SJCRH30 (cell line): ENCODE measurements at regions not wholly inside any gene's neighbourhood (a gene's known extent, or its start where the extent isn't known, plus 50 kb on each side); places are given as distances from the start of the nearest gene placed in this dataset.

Experiments used
- DNase-seq, 2 experiments: peaks; one replicate each; pipeline ENCODE4 v3.0.0-alpha.2; 2015 to 2020
- H3K27ac ChIP-seq: fragments of 250-450 bp; sonication (Bioruptor Pico); 2 replicates; pipeline ENCODE4 v1.5.1; 2020; ENCODE audit warnings: mild to moderate bottlenecking, moderate library complexity
- H3K27me3 ChIP-seq: fragments of 250-450 bp; sonication (Bioruptor Pico); 2 replicates; pipeline ENCODE4 v1.5.1; 2020; ENCODE audit warnings: mild to moderate bottlenecking, moderate library complexity
- H3K36me3 ChIP-seq: fragments of 250-450 bp; sonication (Bioruptor Pico); 2 replicates; pipeline ENCODE4 v1.5.1; 2020; ENCODE audit warnings: mild to moderate bottlenecking, moderate library complexity
- H3K4me1 ChIP-seq: fragments of 250-450 bp; sonication (Bioruptor Pico); 2 replicates; pipeline ENCODE4 v1.5.1; 2020; ENCODE audit warnings: mild to moderate bottlenecking, moderate library complexity
- H3K4me3 ChIP-seq: fragments of 250-450 bp; sonication (Bioruptor Pico); 2 replicates; pipeline ENCODE4 v1.5.1; 2020; ENCODE audit warnings: mild to moderate bottlenecking, moderate library complexity
- H3K9me3 ChIP-seq: fragments of 250-450 bp; sonication (Bioruptor Pico); replicated peaks from 2 replicates; pipeline ENCODE4 v1.5.1; 2020; ENCODE audit warnings: mild to moderate bottlenecking, moderate library complexity

DNA sequence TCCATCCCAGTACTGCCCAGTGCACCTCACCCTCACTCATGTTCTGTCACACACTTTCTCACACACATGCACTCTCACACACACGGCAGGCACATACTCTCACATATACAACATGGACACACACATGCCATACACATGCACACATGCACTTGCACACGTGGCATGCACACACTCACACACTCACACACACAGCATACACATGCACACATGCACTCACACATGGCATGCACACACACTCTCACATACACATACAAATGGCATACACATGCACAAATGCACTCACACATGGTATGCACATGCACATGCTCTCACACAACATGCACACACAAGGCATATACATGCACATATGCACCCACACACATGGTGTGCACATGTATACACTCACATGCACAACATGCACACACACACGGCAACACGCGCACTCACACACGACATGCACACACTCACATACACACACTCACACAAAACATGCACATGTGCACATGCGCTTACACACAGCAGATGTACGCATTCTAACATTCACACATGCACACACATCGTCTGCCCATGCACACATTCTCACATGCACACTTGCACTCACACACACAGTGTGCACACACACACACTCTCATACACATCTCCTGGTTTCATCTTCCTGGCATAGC is 131.7 kb upstream of the THBS2 start:
- Histone ChIP-seq H3K4me3 (no peak overlapping the region), H3K36me3 (no peaks in the 10 kb centered on the region), H3K27ac (no peak overlapping the region), H3K4me1 (no peaks in the 10 kb centered on the region), H3K27me3 (no peaks in the 10 kb centered on the region), H3K9me3 (no peaks in the 10 kb centered on the region)
- no peak for DNase-seq

- H3K9me3 ChIP-seq: no peaks in the 10 kb centered on the region
- no peaks in the 10 kb centered on the region for H3K4me1 ChIP-seq
- H3K27me3 ChIP-seq: no peaks in the 10 kb centered on the region
- no peak overlapping the region for H3K27ac ChIP-seq
- H3K36me3 ChIP-seq: no peaks in the 10 kb centered on the region
- H3K4me3 ChIP-seq: no peak overlapping the region
- no peak for DNase-seq
Observed at GRCh38 chr6:169384291-169384690, 130.6 kb upstream of the THBS2 start.

GRCh38 chr6:169383265-169383664 is 129.6 kb upstream of the THBS2 start:
- no peaks in the 10 kb centered on the region for H3K4me1 ChIP-seq
- H3K27me3 ChIP-seq: no peaks in the 10 kb centered on the region
- H3K4me3 ChIP-seq: no peak overlapping the region
- H3K27ac ChIP-seq: no peak overlapping the region
- DNase-seq: no peak
- H3K36me3 ChIP-seq: no peaks in the 10 kb centered on the region
- no peaks in the 10 kb centered on the region for H3K9me3 ChIP-seq

DNA sequence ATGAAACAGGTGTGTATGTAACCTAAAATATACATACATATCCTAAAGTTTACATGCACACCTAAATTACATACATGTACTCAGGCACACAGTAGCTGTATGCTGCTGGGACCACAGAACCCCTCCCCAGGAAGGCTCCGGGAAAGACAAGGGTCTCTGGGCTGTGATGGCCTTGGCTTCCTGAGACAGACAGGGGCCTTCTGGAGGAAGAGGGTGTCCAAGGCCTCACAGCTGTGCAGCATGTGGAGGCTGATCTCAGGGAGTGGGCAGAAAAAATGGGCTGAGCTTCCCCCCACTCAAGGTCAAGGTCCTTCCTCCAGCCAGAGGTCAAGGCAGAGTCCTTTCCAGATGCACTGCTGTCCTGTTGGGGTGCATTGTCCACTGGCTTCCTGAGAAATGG is 129.1 kb upstream of the THBS2 start:
- Histone ChIP-seq H3K4me3 (no peak overlapping the region), H3K36me3 (no peaks in the 10 kb centered on the region), H3K9me3 (no peaks in the 10 kb centered on the region), H3K27ac (no peak overlapping the region), H3K27me3 (no peaks in the 10 kb centered on the region), H3K4me1 (no peaks in the 10 kb centered on the region)
- DNase-seq: no peak

DNA sequence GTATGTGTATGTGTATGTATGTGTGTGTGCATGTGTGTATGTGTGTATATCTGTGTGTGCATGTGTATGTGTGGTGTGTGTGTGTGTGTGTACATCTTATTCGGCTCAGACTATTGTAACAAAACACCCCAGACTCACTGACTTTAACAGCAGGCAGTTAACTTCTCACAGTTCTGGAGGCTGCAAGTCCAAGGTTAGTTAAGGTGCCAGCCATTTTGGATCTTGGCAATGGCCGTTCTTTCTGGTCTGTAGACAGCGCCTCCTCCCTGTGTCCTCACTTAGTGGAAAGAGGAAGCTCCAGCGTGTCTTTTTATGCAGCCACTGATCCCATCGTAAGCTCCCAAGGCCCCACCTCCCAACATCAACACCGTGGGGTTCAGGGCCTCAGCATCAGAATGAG is 128.3 kb upstream of the THBS2 start:
- DNase-seq: no peak
- H3K4me3 ChIP-seq: no peak overlapping the region
- no peaks in the 10 kb centered on the region for H3K9me3 ChIP-seq

DNA sequence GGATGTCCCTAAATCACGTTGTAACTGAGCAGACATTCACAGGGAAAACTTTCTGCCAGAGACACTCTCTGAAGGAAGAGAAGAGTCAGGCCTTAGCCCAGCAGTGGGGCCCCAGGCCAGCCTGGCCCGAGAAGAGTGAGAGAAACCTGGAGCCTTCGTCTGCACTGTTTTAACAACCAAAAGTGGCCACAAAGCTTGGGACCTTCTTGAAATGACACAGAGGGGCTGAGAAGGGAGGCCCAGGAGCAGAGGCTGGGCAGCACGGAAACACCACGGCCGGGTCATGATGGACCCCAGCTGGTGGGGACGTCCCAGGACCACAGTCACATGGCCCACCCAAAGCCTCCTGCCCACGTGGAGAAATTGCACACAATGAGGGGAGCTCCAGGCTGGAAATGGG is 126.8 kb upstream of the THBS2 start:
- H3K27ac ChIP-seq: no peak overlapping the region
- H3K9me3 ChIP-seq: 0 out of 2 replicates have a peak, but pooled peaks cover 6% of the 10 kb centered on the region
- H3K4me1 ChIP-seq: no peaks in the 10 kb centered on the region
- no peak overlapping the region for H3K4me3 ChIP-seq
- H3K27me3 ChIP-seq: no peaks in the 10 kb centered on the region
- DNase-seq: no peak
- no peaks in the 10 kb centered on the region for H3K36me3 ChIP-seq

More for the DNA sequence above, 128.3 kb upstream of the THBS2 start:
- Histone ChIP-seq H3K27ac (no peak overlapping the region), H3K27me3 (no peaks in the 10 kb centered on the region), H3K4me1 (no peaks in the 10 kb centered on the region), H3K36me3 (no peaks in the 10 kb centered on the region)

GRCh38 chr6:169379495-169380070 is 125.9 kb upstream of the THBS2 start:
- Histone ChIP-seq H3K36me3 (no peaks in the 10 kb centered on the region), H3K9me3 (0 out of 2 replicates have a peak, but pooled peaks cover 7% of the 10 kb centered on the region)
- DNase-seq: peak in 1 of 2 experiments; percentile 26

DNA sequence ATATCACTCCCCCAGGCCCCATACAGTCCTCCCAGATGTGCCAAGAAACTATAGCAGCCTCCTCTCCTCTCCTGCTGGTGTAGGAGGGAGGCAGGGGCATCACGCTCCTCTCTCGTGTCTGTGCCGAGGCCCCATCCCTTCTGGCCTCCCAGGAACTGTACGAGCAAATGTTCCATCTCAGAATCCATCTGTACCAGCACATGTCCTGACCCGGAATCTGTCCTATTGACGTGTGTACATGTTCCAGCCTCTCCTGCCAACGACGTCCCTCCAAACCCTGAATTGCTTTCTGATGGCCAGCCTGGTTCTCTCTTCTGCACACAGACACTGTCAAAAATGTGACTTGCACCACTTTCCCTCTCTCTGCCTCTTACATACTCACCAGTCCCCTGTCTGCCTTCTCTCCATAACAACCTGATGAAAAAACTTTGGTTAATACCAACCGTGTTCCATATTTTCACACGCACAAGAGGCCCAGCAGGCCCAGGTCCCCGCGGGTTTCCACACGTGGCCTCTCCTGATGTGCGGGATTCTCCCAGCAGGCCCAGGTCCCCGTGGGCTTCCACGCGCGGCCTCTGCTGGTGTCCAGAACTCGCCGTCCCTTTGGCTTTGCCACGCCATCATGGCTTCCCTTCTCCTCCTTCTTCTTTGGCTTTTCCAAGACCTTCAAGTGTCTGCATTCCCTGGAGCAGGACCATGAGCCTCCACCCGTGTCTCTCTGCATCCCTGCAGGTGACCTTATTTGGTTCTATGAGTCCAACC is 125.2 kb upstream of the THBS2 start:
- H3K9me3 ChIP-seq: 0 out of 2 replicates have a peak, but pooled peaks cover 7% of the 10 kb centered on the region
- no peak for DNase-seq
- no peaks in the 10 kb centered on the region for H3K4me1 ChIP-seq
- H3K36me3 ChIP-seq: no peaks in the 10 kb centered on the region
- H3K4me3 ChIP-seq: no peak overlapping the region
- H3K27ac ChIP-seq: no peak overlapping the region
- no peaks in the 10 kb centered on the region for H3K27me3 ChIP-seq

More at GRCh38 chr6:169379495-169380070, 125.9 kb upstream of the THBS2 start:
- Histone ChIP-seq H3K4me3 (no peak overlapping the region), H3K4me1 (no peaks in the 10 kb centered on the region), H3K27me3 (no peaks in the 10 kb centered on the region), H3K27ac (no peak overlapping the region)

GRCh38 chr6:169376458-169376857 is 122.8 kb upstream of the THBS2 start:
- no peak overlapping the region for H3K27ac ChIP-seq
- H3K27me3 ChIP-seq: no peaks in the 10 kb centered on the region
- H3K4me1 ChIP-seq: no peaks in the 10 kb centered on the region
- DNase-seq: no peak
- 0 out of 2 replicates have a peak, but pooled peaks cover 7% of the 10 kb centered on the region for H3K9me3 ChIP-seq
- H3K36me3 ChIP-seq: no peaks in the 10 kb centered on the region
- no peak overlapping the region for H3K4me3 ChIP-seq

DNA sequence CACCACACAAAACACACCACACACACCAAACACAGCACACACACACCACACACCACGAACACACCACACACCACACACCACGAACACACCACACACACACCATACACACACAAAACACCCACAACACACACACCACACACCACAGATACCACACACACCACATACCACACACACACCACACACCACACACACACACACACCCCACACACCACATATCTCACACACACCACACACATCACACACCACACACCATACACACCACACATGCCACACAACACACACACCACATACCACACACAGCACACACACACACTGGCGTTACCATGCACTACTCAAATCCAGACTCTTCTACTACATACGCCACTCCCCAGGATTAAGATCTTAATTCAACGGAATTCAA is 118.9 kb upstream of the THBS2 start:
- H3K36me3 ChIP-seq: no peaks in the 10 kb centered on the region
- no peak overlapping the region for H3K27ac ChIP-seq
- no peak overlapping the region for H3K4me3 ChIP-seq
- no peaks in the 10 kb centered on the region for H3K27me3 ChIP-seq
- no peak for DNase-seq
- no peaks in the 10 kb centered on the region for H3K4me1 ChIP-seq
- H3K9me3 ChIP-seq: 0 out of 2 replicates have a peak, but pooled peaks cover 7% of the 10 kb centered on the region

GRCh38 chr6:169371344-169372127 is 117.9 kb upstream of the THBS2 start:
- H3K4me1 ChIP-seq: no peaks in the 10 kb centered on the region
- H3K27ac ChIP-seq: no peak overlapping the region
- no peak overlapping the region for H3K4me3 ChIP-seq
- no peaks in the 10 kb centered on the region for H3K36me3 ChIP-seq
- H3K9me3 ChIP-seq: 0 out of 2 replicates have a peak, but pooled peaks cover 7% of the 10 kb centered on the region
- DNase-seq: peak; percentile 36 to 53
- no peaks in the 10 kb centered on the region for H3K27me3 ChIP-seq

DNA sequence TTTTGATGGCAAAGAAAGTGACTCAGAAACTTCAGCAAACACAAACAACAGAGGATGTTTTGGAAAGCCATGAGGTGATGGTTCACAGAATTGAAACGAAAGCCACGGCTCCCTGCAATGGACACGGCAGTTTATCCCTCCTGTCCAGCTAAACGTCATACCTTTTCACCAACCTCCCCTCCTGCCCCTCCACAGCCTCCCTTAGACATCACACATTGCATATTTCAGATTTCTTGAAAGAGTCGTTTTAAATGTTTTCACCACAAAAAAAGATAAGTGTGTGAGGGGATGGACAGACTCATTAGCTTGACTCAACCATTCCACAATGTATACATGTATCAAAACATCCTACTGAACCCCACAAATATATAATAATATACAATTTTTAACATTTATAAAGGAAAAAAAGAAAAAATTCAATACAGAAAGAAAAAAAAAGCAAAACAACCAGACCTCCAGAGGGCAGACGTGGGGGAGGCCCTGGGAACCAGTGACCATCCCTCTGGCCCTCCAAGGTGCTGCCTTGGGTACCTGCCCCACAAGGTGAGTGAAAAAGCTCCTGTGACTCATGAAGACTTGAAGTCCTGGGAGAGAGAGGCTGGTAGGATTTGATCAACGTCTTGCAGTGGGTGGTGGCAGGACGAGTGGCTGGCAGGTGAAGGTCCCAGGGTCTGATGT is 117.2 kb upstream of the THBS2 start:
- 0 out of 2 replicates have a peak, but pooled peaks cover 4% of the 10 kb centered on the region for H3K9me3 ChIP-seq
- H3K4me1 ChIP-seq: no peaks in the 10 kb centered on the region
- DNase-seq: no peak
- H3K27me3 ChIP-seq: no peaks in the 10 kb centered on the region
- H3K36me3 ChIP-seq: no peaks in the 10 kb centered on the region
- H3K27ac ChIP-seq: no peak overlapping the region
- H3K4me3 ChIP-seq: no peak overlapping the region

DNA sequence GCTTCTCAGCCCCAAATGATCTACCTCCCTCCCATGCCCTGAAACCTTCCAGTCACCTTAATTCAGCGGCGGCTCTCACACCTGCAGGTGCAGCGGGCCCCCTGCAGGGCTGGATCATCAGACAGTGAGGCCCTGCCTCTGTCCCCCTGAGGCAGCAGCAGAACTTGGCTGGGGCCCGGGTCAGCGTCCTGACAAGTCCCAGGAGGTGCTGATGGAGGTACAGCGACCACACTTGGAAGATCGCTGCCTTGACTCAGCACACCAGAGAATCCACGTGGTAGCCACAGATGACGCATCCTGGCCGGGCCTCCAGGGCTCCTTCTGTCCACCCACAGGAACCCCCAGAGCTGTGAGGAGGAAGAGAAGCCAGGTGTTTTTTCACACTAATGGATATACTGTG is 116.4 kb upstream of the THBS2 start:
- Histone ChIP-seq H3K9me3 (no peaks in the 10 kb centered on the region), H3K36me3 (no peaks in the 10 kb centered on the region), H3K4me1 (no peaks in the 10 kb centered on the region), H3K4me3 (no peak overlapping the region), H3K27me3 (no peaks in the 10 kb centered on the region), H3K27ac (no peak overlapping the region)
- DNase-seq: no peak

DNA sequence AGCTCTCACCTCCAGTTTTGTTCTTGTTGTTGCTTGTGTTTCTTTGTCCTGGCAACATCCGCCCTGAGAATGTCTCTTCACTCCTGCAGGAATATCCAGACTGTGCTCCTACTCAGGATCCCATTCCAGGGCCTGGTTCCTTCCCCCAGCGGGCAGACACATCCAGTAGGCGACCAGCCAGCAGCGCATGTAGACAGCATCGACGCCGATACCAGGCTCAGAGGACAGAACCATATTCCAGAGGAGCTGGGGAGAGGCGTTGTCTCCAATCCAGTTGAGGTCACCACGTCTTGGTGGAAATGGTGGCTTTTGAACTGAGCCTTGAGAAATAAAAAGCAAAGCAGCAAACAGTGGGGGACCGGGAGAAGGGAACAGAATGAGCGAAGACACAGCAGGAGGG is 114.6 kb upstream of the THBS2 start:
- Histone ChIP-seq H3K27me3 (no peaks in the 10 kb centered on the region), H3K27ac (no peak overlapping the region), H3K36me3 (no peaks in the 10 kb centered on the region), H3K9me3 (no peaks in the 10 kb centered on the region), H3K4me1 (no peaks in the 10 kb centered on the region), H3K4me3 (no peak overlapping the region)
- no peak for DNase-seq
